ENCODE measurements at regions not wholly inside any gene's neighbourhood (a gene's known extent, or its start where the extent isn't known, plus 50 kb on each side); places are given as distances from the start of the nearest gene placed in this dataset.

- TF ChIP-seq CTCF (conservative IDR thresholded peaks at IDR 0.05) = no peak
- no peak for TF ChIP-seq ZFX (IDR thresholded peaks at IDR 0.05)
Measured at GRCh38 chr4:124278477-124278876, 434.1 kb downstream of the ANKRD50 start.
